ENCODE measurements at regions not wholly inside any gene's neighbourhood (a gene's known extent, or its start where the extent isn't known, plus 50 kb on each side); places are given as distances from the start of the nearest gene placed in this dataset.

DNA sequence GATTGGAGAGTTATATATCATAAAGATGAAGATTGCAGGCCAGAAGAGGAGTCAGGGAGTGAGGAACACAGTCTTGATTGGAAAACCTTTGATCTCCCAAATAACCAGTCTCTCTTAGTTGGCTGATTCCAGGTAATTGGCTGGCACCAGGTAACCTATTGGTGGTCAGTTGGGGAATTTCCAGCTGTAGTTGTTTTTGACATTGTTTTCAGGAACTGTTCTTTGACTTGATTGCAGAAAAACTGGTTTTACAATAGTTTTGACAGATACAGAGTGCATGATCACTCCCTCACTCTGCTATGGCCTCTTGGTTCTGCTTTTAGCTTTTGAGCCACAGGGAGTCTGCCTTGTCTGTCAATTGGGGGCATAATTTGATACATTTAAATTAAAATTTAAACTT, 71.6 kb downstream of the ZNF641 start:
- no peaks in the 10 kb centered on the region for H3K9me3 ChIP-seq
- H3K27ac ChIP-seq = peak overlapping the region; percentile 89
- H3K36me3 ChIP-seq = no peaks in the 10 kb centered on the region
- H3K4me1 ChIP-seq (ENCODE audit: control insufficient read depth in 1 of 2, insufficient read depth in 1 of 2, low read depth in 1 of 2, low read length in 1 of 2) = peaks cover 50 to 55% of the 10 kb centered on the region in 2 experiments
- H3K4me3 ChIP-seq (ENCODE audit: low read depth in 1 of 2, low read length in 1 of 2) = peak overlapping the region; percentile 1 to 5
- no peaks in the 10 kb centered on the region for H3K27me3 ChIP-seq
- TF ChIP-seq, protein P1, sequence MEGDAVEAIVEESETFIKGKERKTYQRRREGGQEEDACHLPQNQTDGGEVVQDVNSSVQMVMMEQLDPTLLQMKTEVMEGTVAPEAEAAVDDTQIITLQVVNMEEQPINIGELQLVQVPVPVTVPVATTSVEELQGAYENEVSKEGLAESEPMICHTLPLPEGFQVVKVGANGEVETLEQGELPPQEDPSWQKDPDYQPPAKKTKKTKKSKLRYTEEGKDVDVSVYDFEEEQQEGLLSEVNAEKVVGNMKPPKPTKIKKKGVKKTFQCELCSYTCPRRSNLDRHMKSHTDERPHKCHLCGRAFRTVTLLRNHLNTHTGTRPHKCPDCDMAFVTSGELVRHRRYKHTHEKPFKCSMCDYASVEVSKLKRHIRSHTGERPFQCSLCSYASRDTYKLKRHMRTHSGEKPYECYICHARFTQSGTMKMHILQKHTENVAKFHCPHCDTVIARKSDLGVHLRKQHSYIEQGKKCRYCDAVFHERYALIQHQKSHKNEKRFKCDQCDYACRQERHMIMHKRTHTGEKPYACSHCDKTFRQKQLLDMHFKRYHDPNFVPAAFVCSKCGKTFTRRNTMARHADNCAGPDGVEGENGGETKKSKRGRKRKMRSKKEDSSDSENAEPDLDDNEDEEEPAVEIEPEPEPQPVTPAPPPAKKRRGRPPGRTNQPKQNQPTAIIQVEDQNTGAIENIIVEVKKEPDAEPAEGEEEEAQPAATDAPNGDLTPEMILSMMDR (IDR thresholded peaks at IDR 0.05) = peak; percentile 42

DNA sequence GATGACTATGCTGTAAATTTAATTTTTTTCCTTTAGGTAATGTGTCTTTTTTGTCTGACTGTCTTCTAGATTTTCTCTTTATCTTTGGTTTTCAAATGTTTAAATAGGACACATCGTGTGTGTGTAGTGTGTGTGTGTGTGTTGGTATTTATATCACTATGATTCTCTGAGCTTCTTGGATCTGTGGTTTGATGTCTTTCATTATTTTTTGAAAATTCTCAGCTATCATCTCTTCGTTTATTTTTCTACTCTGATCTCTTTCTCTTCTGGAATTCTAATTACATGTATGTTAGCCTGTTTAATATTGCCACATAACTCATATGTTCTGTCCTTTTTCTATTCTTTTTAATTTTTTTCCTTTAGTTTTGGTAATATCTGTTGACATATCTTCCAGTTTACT, 73.5 kb upstream of the OR10AD1 start:
- Histone ChIP-seq H3K4me3 (ENCODE audit: low read depth in 1 of 2, low read length in 1 of 2) (no peak overlapping the region), H3K27me3 (no peaks in the 10 kb centered on the region), H3K36me3 (no peaks in the 10 kb centered on the region), H3K9me3 (no peaks in the 10 kb centered on the region), H3K4me1 (ENCODE audit: control insufficient read depth in 1 of 2, insufficient read depth in 1 of 2, low read depth in 1 of 2, low read length in 1 of 2) (peaks cover 25 to 30% of the 10 kb centered on the region in 2 experiments), H3K27ac (no peak overlapping the region)
- TF ChIP-seq, protein P1 (IDR thresholded peaks at IDR 0.05) = no peak

DNA sequence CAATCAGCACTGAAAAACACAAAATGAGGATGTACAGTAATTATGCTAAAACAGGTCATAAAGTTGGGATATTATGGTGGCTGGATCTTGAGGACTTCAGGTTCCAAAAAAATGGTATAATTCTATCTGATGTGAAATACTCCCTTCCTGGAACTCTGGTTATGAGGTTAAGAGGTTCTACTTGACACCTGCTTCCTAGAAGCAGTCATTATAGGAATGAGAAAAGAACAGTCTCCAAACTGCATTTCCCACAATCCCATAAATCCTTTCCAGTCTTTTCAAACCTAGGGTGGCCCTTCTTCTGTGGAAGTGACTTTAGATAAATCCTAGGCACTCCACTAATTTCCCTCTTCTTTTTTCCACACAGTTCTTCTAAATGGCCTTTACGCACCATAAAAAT, 63.7 kb upstream of the OR10AD1 start:
- Histone ChIP-seq H3K4me3 (ENCODE audit: low read depth in 1 of 2, low read length in 1 of 2) (no peak overlapping the region), H3K27me3 (no peaks in the 10 kb centered on the region), H3K4me1 (ENCODE audit: control insufficient read depth in 1 of 2, insufficient read depth in 1 of 2, low read depth in 1 of 2, low read length in 1 of 2) (peaks cover 0 to 5% of the 10 kb centered on the region in 2 experiments), H3K27ac (no peak overlapping the region), H3K9me3 (no peaks in the 10 kb centered on the region), H3K36me3 (no peaks in the 10 kb centered on the region)
- TF ChIP-seq, protein P1 (IDR thresholded peaks at IDR 0.05) = no peak

DNA sequence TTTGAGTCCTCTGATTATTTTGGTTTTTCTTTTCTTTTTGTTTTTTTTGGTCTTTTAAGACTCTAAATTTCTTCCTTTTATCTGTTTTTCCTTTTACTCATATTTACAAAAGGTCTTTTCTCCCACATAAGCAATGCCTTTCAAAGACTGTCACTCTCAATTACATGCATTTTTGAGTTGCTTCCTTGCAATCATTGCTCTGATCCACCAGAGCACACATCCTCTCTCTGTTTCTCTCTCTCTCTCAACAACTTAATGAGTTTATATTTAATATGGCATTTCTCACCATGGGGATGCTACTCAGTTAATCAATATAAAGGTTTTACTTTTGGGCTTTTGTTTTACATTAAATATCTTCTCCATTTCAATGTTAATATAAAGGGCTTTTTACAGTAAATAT, 62.7 kb upstream of the OR10AD1 start:
- Histone ChIP-seq H3K27me3 (no peaks in the 10 kb centered on the region), H3K4me1 (ENCODE audit: control insufficient read depth in 1 of 2, insufficient read depth in 1 of 2, low read depth in 1 of 2, low read length in 1 of 2) (peaks cover 0 to 5% of the 10 kb centered on the region in 2 experiments), H3K4me3 (ENCODE audit: low read depth in 1 of 2, low read length in 1 of 2) (no peak overlapping the region), H3K9me3 (no peaks in the 10 kb centered on the region), H3K36me3 (no peaks in the 10 kb centered on the region), H3K27ac (no peak overlapping the region)
- TF ChIP-seq, protein P1 (IDR thresholded peaks at IDR 0.05) = no peak

DNA sequence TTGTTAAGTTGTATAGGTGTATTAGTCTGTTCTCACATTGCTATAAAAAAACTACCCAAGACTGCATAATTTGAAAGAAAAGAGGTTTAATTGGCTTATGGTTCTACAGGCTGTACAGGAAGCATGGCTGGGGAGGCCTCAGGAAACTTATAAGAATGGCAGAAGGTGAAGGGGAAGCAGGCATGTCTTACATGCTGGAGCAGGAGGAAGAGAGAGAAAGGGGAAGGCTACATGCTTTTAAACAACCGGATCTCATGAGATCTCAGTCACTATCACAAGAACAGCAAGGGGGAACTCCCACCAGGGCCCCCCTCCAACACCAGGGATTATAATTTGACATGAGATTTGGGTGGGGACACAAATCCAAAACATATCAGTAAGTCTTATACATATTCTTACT, 60.5 kb upstream of the OR10AD1 start:
- H3K9me3 ChIP-seq = no peaks in the 10 kb centered on the region
- H3K36me3 ChIP-seq = no peaks in the 10 kb centered on the region
- TF ChIP-seq, protein P1 (IDR thresholded peaks at IDR 0.05) = no peak
- no peaks in the 10 kb centered on the region for H3K27me3 ChIP-seq
- no peak overlapping the region for H3K4me3 ChIP-seq (ENCODE audit: low read depth in 1 of 2, low read length in 1 of 2)
- H3K27ac ChIP-seq = peak overlapping the region; percentile 29
- peaks cover 0 to 5% of the 10 kb centered on the region in 2 experiments for H3K4me1 ChIP-seq (ENCODE audit: control insufficient read depth in 1 of 2, insufficient read depth in 1 of 2, low read depth in 1 of 2, low read length in 1 of 2)

DNA sequence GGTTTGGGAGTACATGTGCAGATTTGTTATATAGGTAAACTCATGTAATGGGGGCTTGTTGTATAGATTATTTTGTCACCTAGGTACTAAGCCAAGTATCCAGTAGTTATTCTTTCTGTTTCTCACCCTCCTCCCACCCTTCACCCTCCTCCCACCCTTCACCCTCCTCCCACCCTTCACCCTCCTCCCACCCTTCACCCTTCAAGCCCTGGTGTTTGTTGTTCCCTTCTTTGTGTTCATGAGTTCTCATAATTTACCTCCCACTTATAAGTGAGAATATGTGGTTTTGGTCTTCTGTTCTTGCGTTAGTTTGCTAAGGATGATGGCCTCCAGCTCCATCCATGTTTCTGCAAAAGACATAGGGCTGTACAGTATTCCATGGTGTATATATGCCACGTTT, 58.7 kb upstream of the OR10AD1 start:
- Histone ChIP-seq H3K36me3 (no peaks in the 10 kb centered on the region), H3K27me3 (no peaks in the 10 kb centered on the region), H3K9me3 (no peaks in the 10 kb centered on the region), H3K4me3 (ENCODE audit: low read depth in 1 of 2, low read length in 1 of 2) (no peak overlapping the region), H3K27ac (no peak overlapping the region), H3K4me1 (ENCODE audit: control insufficient read depth in 1 of 2, insufficient read depth in 1 of 2, low read depth in 1 of 2, low read length in 1 of 2) (peaks cover 0 to 5% of the 10 kb centered on the region in 2 experiments)
- TF ChIP-seq, protein P1 (IDR thresholded peaks at IDR 0.05) = no peak
